Choroid plexus epithelial cell (primary cell): ENCODE measurements at regions not wholly inside any gene's neighbourhood (a gene's known extent, or its start where the extent isn't known, plus 50 kb on each side); places are given as distances from the start of the nearest gene placed in this dataset.

ENCODE experiments used
- DNase-seq: peaks from one replicate; pipeline ENCODE4 v3.0.0-alpha.2; 2010; ENCODE audit warnings: low read depth
- H3K4me3 ChIP-seq: 2 replicates; pipeline ENCODE4 v1.5.1; 2011; ENCODE audit warnings: low read depth, mild to moderate bottlenecking, control low read depth, low read length, moderate library complexity
- CTCF ChIP-seq: conservative IDR thresholded peaks from 2 replicates; pipeline ENCODE4 v1.5.1; 2011; ENCODE audit warnings: low read depth, mild to moderate bottlenecking, control low read depth, inconsistent platforms, low read length, moderate library complexity

GRCh38 chr21:18151046-18151445 lies 93.6 kb upstream of the CHODL start:
- H3K4me3 ChIP-seq = no peak overlapping the region
- TF ChIP-seq CTCF = no peak
- DNase-seq = no peak

GRCh38 chr21:18148401-18148800 lies 96.2 kb upstream of the CHODL start:
- DNase-seq = no peak
- H3K4me3 ChIP-seq = no peak overlapping the region
- no peak for TF ChIP-seq CTCF

GRCh38 chr21:18147678-18148077 lies 97.0 kb upstream of the CHODL start:
- H3K4me3 ChIP-seq = no peak overlapping the region
- DNase-seq = peak; percentile 4
- TF ChIP-seq CTCF = no peak

- no peak overlapping the region for H3K4me3 ChIP-seq
- TF ChIP-seq CTCF = no peak
- DNase-seq = no peak
These were observed 97.8 kb upstream of the CHODL start for GRCh38 chr21:18146820-18147219.

GRCh38 chr21:18144339-18144738 lies 100.3 kb upstream of the CHODL start:
- DNase-seq = no peak
- no peak for TF ChIP-seq CTCF
- H3K4me3 ChIP-seq = no peak overlapping the region

- no peak for TF ChIP-seq CTCF
- no peak overlapping the region for H3K4me3 ChIP-seq
- DNase-seq = no peak
These were observed 102.0 kb upstream of the CHODL start for GRCh38 chr21:18142655-18143054.

GRCh38 chr21:18138507-18138906 lies 106.1 kb upstream of the CHODL start:
- no peak overlapping the region for H3K4me3 ChIP-seq
- peak; percentile 43 for DNase-seq
- TF ChIP-seq CTCF = no peak
